NCI-H526 (cell line): ENCODE measurements at regions not wholly inside any gene's neighbourhood (a gene's known extent, or its start where the extent isn't known, plus 50 kb on each side); places are given as distances from the start of the nearest gene placed in this dataset.

Source experiments
- DNase-seq, 2 experiments: peaks; one replicate each; lab custom pipeline; 2025; lab: John Stamatoyannopoulos, UW

GRCh38 chr17:14886200-14886739 lies 378.9 kb downstream of the PMP22 start:
- peak in 1 of 2 experiments; percentile 10 for DNase-seq

- no peak for DNase-seq
Observed at GRCh38 chr17:14882131-14882530, 383.0 kb downstream of the PMP22 start.

- DNase-seq: no peak
Observed at GRCh38 chr17:14875557-14876412, 389.3 kb downstream of the PMP22 start.

GRCh38 chr17:14873996-14874395 lies 391.1 kb downstream of the PMP22 start:
- no peak for DNase-seq

GRCh38 chr17:14873540-14873939 lies 391.6 kb downstream of the PMP22 start:
- no peak for DNase-seq

- DNase-seq: no peak
Observed at GRCh38 chr17:14871921-14872320, 393.2 kb downstream of the PMP22 start.

GRCh38 chr17:14866266-14866665 lies 398.9 kb downstream of the PMP22 start:
- no peak for DNase-seq

GRCh38 chr17:14864127-14864526 lies 401.0 kb downstream of the PMP22 start:
- no peak for DNase-seq

- DNase-seq: no peak
Observed at GRCh38 chr17:14859542-14859941, 405.6 kb downstream of the PMP22 start.

GRCh38 chr17:14856176-14856575 lies 408.9 kb downstream of the PMP22 start:
- no peak for DNase-seq

GRCh38 chr17:14854691-14855090 lies 410.4 kb downstream of the PMP22 start:
- no peak for DNase-seq

- peak in 1 of 2 experiments; percentile 19 for DNase-seq
Observed at GRCh38 chr17:14845591-14846281, 419.4 kb downstream of the PMP22 start.

GRCh38 chr17:14843086-14843795 lies 421.9 kb downstream of the PMP22 start:
- no peak for DNase-seq

- DNase-seq: no peak
Observed at GRCh38 chr17:14840616-14841231, 424.4 kb downstream of the PMP22 start.

GRCh38 chr17:14838567-14838966 lies 426.6 kb downstream of the PMP22 start:
- DNase-seq: no peak

- no peak for DNase-seq
Observed at GRCh38 chr17:14833201-14833785, 431.8 kb downstream of the PMP22 start.

GRCh38 chr17:14831491-14831890 lies 433.6 kb downstream of the PMP22 start:
- no peak for DNase-seq

GRCh38 chr17:14827396-14827919 lies 437.7 kb downstream of the PMP22 start:
- no peak for DNase-seq

GRCh38 chr17:14826358-14826757 lies 438.8 kb downstream of the PMP22 start:
- DNase-seq: no peak

GRCh38 chr17:14818469-14818868 lies 446.7 kb downstream of the PMP22 start:
- no peak for DNase-seq

GRCh38 chr17:14815079-14815478 lies 450.0 kb downstream of the PMP22 start:
- no peak for DNase-seq
